Ovary (tissue), 3 donors: ENCODE measurements at regions not wholly inside any gene's neighbourhood (a gene's known extent, or its start where the extent isn't known, plus 50 kb on each side); places are given as distances from the start of the nearest gene placed in this dataset.

Experiments
- CTCF ChIP-seq, 3 donors: fragments of 450-650 bp in 2 of 3; fragments of 200-600 bp in 1 of 3; IDR thresholded peaks; one replicate each; pipeline versions ENCODE4 v1.5.1 to v1.8.0; 2016 to 2022; ENCODE audit warnings: antibody characterized with exemption in 3 of 3, mild to moderate bottlenecking in 1 of 3
- POLR2A ChIP-seq: fragments of 450-650 bp; IDR thresholded peaks from one replicate; pipeline ENCODE4 v1.6.1; 2017; ENCODE audit warnings: antibody characterized with exemption, mild to moderate bottlenecking, moderate library complexity
- donor health status: DM: no; HTN: no; CAD: no.

GRCh38 chr6:167551628-167552257 lies 226.9 kb downstream of the TTLL2 start:
- TF ChIP-seq POLR2A (no peak), CTCF (IDR thresholded peaks at IDR 0.05) (no peak)
